SK-N-SH (cell line): ENCODE measurements at regions not wholly inside any gene's neighbourhood (a gene's known extent, or its start where the extent isn't known, plus 50 kb on each side); places are given as distances from the start of the nearest gene placed in this dataset.

Experiments used
- CTCF ChIA-PET: fragments of 300-600, 350-600 bp; formaldehyde crosslinking; extraction: SDS; loops from one replicate; lab custom pipeline; 2021; lab: Yijun Ruan, JAX
- POLR2A ChIA-PET: fragments of 350-600 bp; sonication (Branson Sonifier 250); formaldehyde crosslinking; extraction: SDS; loops from one replicate; lab custom pipeline; 2020; ENCODE audit warnings: antibody characterized with exemption, inconsistent platforms; lab: Yijun Ruan, JAX
- DNase-seq: peaks from one replicate; pipeline ENCODE4 v3.0.0; 2012
- H2AFZ ChIP-seq: fragments of 200-600 bp; sonication (generic); 2 replicates; pipeline ENCODE4 v1.8.1; 2016; ENCODE audit warnings: antibody characterized with exemption, mild to moderate bottlenecking, low read depth
- H3F3A ChIP-seq: fragments of 200-600 bp; sonication (generic); replicated peaks from 2 replicates; pipeline ENCODE3; 2016; ENCODE audit warnings: antibody characterized with exemption, mild to moderate bottlenecking; ENCODE audit not compliant: insufficient read depth
- H3K27ac ChIP-seq, 2 experiments: fragments of 200-500 bp in 1 of 2; fragments of 200-600 bp in 1 of 2; sonication (Bioruptor generic) in 1 of 2; sonication (generic), shearing (Covaris generic) in 1 of 2; 2 replicates each; pipeline versions ENCODE4 v1.5.1 to v1.6.1; 2014 to 2016; ENCODE audit warnings: low read depth in 2 of 2, inconsistent platforms in 1 of 2, low read length in 1 of 2, mild to moderate bottlenecking in 1 of 2, mixed read lengths in 1 of 2
- H3K27me3 ChIP-seq: fragments of 200-600 bp; sonication (generic), shearing (Covaris generic); 2 replicates; pipeline ENCODE4 v1.6.1; 2016; ENCODE audit warnings: mixed run types; ENCODE audit not compliant: insufficient read depth
- H3K36me3 ChIP-seq, 2 experiments: fragments of 200-500 bp in 1 of 2; fragments of 200-600 bp in 1 of 2; sonication (Bioruptor generic) in 1 of 2; sonication (generic) in 1 of 2; replicated peaks in 1 of 2; 2 replicates each; pipeline versions ENCODE3 to v1.5.1; 2014 to 2016; ENCODE audit warnings: low read length in 1 of 2, mild to moderate bottlenecking in 1 of 2; ENCODE audit not compliant: insufficient read depth in 2 of 2, control insufficient read depth in 1 of 2
- H3K4me1 ChIP-seq, 2 experiments: fragments of 200-500 bp in 1 of 2; fragments of 200-600 bp in 1 of 2; sonication (Bioruptor generic) in 1 of 2; sonication (generic), shearing (Covaris generic) in 1 of 2; 2 replicates each; pipeline versions ENCODE4 v1.5.1 to v1.6.1; 2014 to 2016; ENCODE audit warnings: low read depth in 1 of 2, low read length in 1 of 2, mixed run types in 1 of 2; ENCODE audit not compliant: insufficient read depth in 2 of 2, control insufficient read depth in 1 of 2
- H3K4me2 ChIP-seq: fragments of 200-600 bp; sonication (generic), shearing (Covaris generic); 2 replicates; pipeline ENCODE4 v1.6.1; 2017; ENCODE audit warnings: mixed run types
- H3K4me3 ChIP-seq, 2 experiments: fragments of 200-500 bp in 1 of 2; fragments of 200-600 bp in 1 of 2; sonication (Bioruptor generic) in 1 of 2; sonication (generic), shearing (Covaris generic) in 1 of 2; 2 replicates each; pipeline versions ENCODE4 v1.5.1 to v1.8.1; 2014 to 2016; ENCODE audit warnings: low read depth in 2 of 2, inconsistent platforms in 1 of 2, low read length in 1 of 2, mild to moderate bottlenecking in 1 of 2, mixed read lengths in 1 of 2, moderate library complexity in 1 of 2
- H3K79me2 ChIP-seq: fragments of 200-600 bp; sonication (generic); 2 replicates; pipeline ENCODE4 v1.8.1; 2017; ENCODE audit warnings: mild to moderate bottlenecking; ENCODE audit not compliant: insufficient read depth
- H3K9ac ChIP-seq: fragments of 200-600 bp; sonication (generic); 2 replicates; pipeline ENCODE4 v1.6.1; 2017; ENCODE audit warnings: mixed run types
- H3K9me2 ChIP-seq: fragments of 200-600 bp; sonication (generic); 2 replicates; pipeline ENCODE4 v1.6.1; 2017; ENCODE audit warnings: mixed run types
- H3K9me3 ChIP-seq: fragments of 200-600 bp; sonication (generic); 2 replicates; pipeline ENCODE4 v1.6.1; 2017; ENCODE audit warnings: mixed run types, mild to moderate bottlenecking, moderate library complexity
- H4K20me1 ChIP-seq: fragments of 200-600 bp; sonication (generic); 2 replicates; pipeline ENCODE4 v1.6.1; 2017; ENCODE audit warnings: mild to moderate bottlenecking, mixed run types; ENCODE audit not compliant: insufficient read depth
- ELF1 ChIP-seq: IDR thresholded peaks from 2 replicates; pipeline ENCODE4 v1.4.0; 2012
- EP300 ChIP-seq, 2 experiments: IDR thresholded peaks; 2 replicates each; pipeline versions ENCODE4 v1.4.0 to v1.6.1; 2012; ENCODE audit warnings: borderline replicate concordance in 1 of 2, low read depth in 1 of 2, low read length in 1 of 2
- EZH2phosphoT487 ChIP-seq: fragments of 200-600 bp; sonication (generic); IDR thresholded peaks from 2 replicates; pipeline ENCODE4 v1.6.1; 2017; ENCODE audit warnings: low read depth, mixed run types, mild to moderate bottlenecking, antibody characterized with exemption, moderate library complexity, borderline replicate concordance
- FOXJ3 ChIP-seq: sonication (generic); formaldehyde crosslinking; IDR thresholded peaks from 2 replicates; pipeline ENCODE4 v1.5.1; 2020; ENCODE audit warnings: mild to moderate bottlenecking, missing genetic modification reagents
- FOXM1 ChIP-seq: IDR thresholded peaks from 2 replicates; pipeline ENCODE4 v1.4.0; 2012; ENCODE audit warnings: low read depth, mild to moderate bottlenecking
- GATA2 ChIP-seq: sonication (generic); formaldehyde crosslinking; IDR thresholded peaks from 2 replicates; pipeline ENCODE4 v1.5.0; 2020; ENCODE audit warnings: mild to moderate bottlenecking, missing genetic modification reagents
- JUND ChIP-seq: IDR thresholded peaks from 2 replicates; pipeline ENCODE4 v1.4.0; 2012
- MAX ChIP-seq: IDR thresholded peaks from 2 replicates; pipeline ENCODE4 v1.4.0; 2012; ENCODE audit warnings: low read depth
- NFIC ChIP-seq: IDR thresholded peaks from 2 replicates; pipeline ENCODE4 v1.4.0; 2012; ENCODE audit warnings: borderline replicate concordance
- NRF1 ChIP-seq: IDR thresholded peaks from 2 replicates; pipeline ENCODE4 v1.6.1; 2012; ENCODE audit warnings: low read depth, mild to moderate bottlenecking, low read length
- PBX3 ChIP-seq: IDR thresholded peaks from 2 replicates; pipeline ENCODE4; 2012
- SIN3A ChIP-seq: IDR thresholded peaks from 2 replicates; pipeline ENCODE4 v1.6.1; 2012; ENCODE audit warnings: low read depth, mild to moderate bottlenecking, low read length, moderate library complexity, borderline replicate concordance
- SMC3 ChIP-seq: IDR thresholded peaks from 2 replicates; pipeline ENCODE4 v1.6.1; 2012; ENCODE audit warnings: low read depth, low read length, improper control_type of control experiment
- TEAD4 ChIP-seq: IDR thresholded peaks from 2 replicates; pipeline ENCODE4 v1.4.0; 2012; ENCODE audit warnings: mild to moderate bottlenecking, borderline replicate concordance; ENCODE audit not compliant: insufficient read depth
- USF1 ChIP-seq: IDR thresholded peaks from 2 replicates; pipeline ENCODE4 v1.4.0; 2012; ENCODE audit warnings: low read depth, borderline replicate concordance
- YY1 ChIP-seq: IDR thresholded peaks from 2 replicates; pipeline ENCODE4 v1.4.0; 2012; ENCODE audit warnings: low read depth, mild to moderate bottlenecking
- WGBS: methylation state at CpG from one replicate; pipeline ENCODE4 v1.1.6; 2017; ENCODE audit warnings: low lambda C conversion rate; 5-methylcytosine and 5-hydroxymethylcytosine counted together
- TF ChIP-seq, protein P1 (sequence below): fragments of 200-600 bp; sonication (generic); IDR thresholded peaks from 2 replicates; pipeline ENCODE4 v1.6.1; 2017; ENCODE audit warnings: antibody characterized with exemption, mild to moderate bottlenecking, moderate library complexity
- TF ChIP-seq, protein P2 (sequence below): IDR thresholded peaks from 2 replicates; pipeline ENCODE4 v1.6.1; 2012; ENCODE audit warnings: mild to moderate bottlenecking, low read depth, low read length, moderate library complexity

DNA sequence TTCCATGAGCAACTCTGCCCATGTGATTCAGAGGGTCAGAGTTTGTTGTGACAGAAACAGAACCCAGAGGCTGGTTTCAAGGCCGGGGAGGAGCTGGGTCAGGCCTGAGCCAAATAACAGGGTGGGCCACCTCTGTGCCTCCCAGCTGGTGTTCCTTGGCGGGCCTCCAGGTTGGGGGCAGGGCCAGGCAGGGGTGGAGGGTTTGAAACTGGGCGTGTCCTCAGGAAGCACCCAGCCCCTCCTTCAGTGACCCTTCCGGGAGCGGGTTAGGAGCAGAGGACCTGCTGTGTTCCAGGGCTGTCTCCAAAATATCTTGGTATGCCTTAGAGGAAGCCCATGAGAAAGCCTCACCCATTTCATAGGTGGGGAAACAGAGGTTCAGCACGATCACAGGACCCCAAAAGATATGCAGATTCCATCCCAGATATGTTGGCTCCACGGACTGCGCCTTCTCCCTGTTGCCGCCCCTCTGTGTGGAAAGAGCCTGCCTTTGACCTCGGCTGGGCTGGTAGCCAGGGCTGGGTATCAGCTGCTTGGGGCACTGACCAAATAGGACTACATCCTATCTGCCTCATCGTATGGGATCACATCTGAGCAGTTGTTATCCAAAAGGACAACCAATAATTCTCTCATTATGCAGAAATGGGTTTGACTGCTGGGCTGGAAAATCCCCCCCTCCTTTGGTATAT lies 74.8 kb upstream of the GLI2 start:
- 64% methylated on average over 8 of the region's 11 CpGs for WGBS
- H3K79me2 ChIP-seq = no peaks in the 10 kb centered on the region
- ChIA-PET CTCF (interaction anchor here (0.7 to 1.2 kb wide), 3 partner anchors 9 to 419 kb away, joined by 3 to 4 read pairs (median 3); no protein-coding TSS in a partner anchor), POLR2A (no interaction called here)
- no peaks in the 10 kb centered on the region; the same call in 1 of the 2 replicates for H3K27me3 ChIP-seq
- H3K36me3 ChIP-seq = no peaks in the 10 kb centered on the region
- H3K9ac ChIP-seq = no peak overlapping the region
- TF ChIP-seq EZH2phosphoT487 (no peak), FOXJ3 (CRISPR knock-in tag) (no peak), EP300 (IDR thresholded peaks at IDR 0.05; ENCODE audit: borderline replicate concordance in 1 of 2, low read depth in 1 of 2, low read length in 1 of 2) (no peak), ELF1 (no peak), SIN3A (no peak)
- no peak overlapping the region for H3K4me2 ChIP-seq
- peaks cover 8% of the 10 kb centered on the region; the same call in 1 of the 2 replicates for H3K9me3 ChIP-seq
- H3K9me2 ChIP-seq = no peaks in the 10 kb centered on the region
- no peaks in the 10 kb centered on the region; a peak in 1 of 4 replicates for H3K4me1 ChIP-seq
- no peak overlapping the region for H3K4me3 ChIP-seq
- H4K20me1 ChIP-seq = no peaks in the 10 kb centered on the region
- H3K27ac ChIP-seq = no peak overlapping the region
- no peak overlapping the region for H2AFZ ChIP-seq
- no peak for DNase-seq
- no peaks in the 10 kb centered on the region for H3F3A ChIP-seq

- H3K4me1 ChIP-seq = no peaks in the 10 kb centered on the region; a peak in 1 of 4 replicates
- peaks cover 11% of the 10 kb centered on the region; the same call in 1 of the 2 replicates for H3K9me3 ChIP-seq
- ChIA-PET POLR2A (no interaction called here), CTCF (interaction anchor here (1.2 kb wide), 1 partner anchor 318 kb away, joined by 4 read pairs; no protein-coding TSS in a partner anchor)
- no peaks in the 10 kb centered on the region for H3K79me2 ChIP-seq
- H4K20me1 ChIP-seq = no peaks in the 10 kb centered on the region
- TF ChIP-seq TEAD4 (no peak), YY1 (no peak), SMC3 (no peak), FOXM1 (no peak), ELF1 (no peak), NRF1 (no peak), JUND (no peak), MAX (no peak), EP300 (IDR thresholded peaks at IDR 0.05; ENCODE audit: borderline replicate concordance in 1 of 2, low read depth in 1 of 2, low read length in 1 of 2) (no peak), PBX3 (no peak), USF1 (no peak), GATA2 (CRISPR knock-in tag) (no peak), NFIC (no peak)
- TF ChIP-seq, protein P1, sequence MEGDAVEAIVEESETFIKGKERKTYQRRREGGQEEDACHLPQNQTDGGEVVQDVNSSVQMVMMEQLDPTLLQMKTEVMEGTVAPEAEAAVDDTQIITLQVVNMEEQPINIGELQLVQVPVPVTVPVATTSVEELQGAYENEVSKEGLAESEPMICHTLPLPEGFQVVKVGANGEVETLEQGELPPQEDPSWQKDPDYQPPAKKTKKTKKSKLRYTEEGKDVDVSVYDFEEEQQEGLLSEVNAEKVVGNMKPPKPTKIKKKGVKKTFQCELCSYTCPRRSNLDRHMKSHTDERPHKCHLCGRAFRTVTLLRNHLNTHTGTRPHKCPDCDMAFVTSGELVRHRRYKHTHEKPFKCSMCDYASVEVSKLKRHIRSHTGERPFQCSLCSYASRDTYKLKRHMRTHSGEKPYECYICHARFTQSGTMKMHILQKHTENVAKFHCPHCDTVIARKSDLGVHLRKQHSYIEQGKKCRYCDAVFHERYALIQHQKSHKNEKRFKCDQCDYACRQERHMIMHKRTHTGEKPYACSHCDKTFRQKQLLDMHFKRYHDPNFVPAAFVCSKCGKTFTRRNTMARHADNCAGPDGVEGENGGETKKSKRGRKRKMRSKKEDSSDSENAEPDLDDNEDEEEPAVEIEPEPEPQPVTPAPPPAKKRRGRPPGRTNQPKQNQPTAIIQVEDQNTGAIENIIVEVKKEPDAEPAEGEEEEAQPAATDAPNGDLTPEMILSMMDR = no peak
- TF ChIP-seq, protein P2, sequence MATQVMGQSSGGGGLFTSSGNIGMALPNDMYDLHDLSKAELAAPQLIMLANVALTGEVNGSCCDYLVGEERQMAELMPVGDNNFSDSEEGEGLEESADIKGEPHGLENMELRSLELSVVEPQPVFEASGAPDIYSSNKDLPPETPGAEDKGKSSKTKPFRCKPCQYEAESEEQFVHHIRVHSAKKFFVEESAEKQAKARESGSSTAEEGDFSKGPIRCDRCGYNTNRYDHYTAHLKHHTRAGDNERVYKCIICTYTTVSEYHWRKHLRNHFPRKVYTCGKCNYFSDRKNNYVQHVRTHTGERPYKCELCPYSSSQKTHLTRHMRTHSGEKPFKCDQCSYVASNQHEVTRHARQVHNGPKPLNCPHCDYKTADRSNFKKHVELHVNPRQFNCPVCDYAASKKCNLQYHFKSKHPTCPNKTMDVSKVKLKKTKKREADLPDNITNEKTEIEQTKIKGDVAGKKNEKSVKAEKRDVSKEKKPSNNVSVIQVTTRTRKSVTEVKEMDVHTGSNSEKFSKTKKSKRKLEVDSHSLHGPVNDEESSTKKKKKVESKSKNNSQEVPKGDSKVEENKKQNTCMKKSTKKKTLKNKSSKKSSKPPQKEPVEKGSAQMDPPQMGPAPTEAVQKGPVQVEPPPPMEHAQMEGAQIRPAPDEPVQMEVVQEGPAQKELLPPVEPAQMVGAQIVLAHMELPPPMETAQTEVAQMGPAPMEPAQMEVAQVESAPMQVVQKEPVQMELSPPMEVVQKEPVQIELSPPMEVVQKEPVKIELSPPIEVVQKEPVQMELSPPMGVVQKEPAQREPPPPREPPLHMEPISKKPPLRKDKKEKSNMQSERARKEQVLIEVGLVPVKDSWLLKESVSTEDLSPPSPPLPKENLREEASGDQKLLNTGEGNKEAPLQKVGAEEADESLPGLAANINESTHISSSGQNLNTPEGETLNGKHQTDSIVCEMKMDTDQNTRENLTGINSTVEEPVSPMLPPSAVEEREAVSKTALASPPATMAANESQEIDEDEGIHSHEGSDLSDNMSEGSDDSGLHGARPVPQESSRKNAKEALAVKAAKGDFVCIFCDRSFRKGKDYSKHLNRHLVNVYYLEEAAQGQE = no peak
- H3K4me3 ChIP-seq = no peak overlapping the region
- H2AFZ ChIP-seq = no peak overlapping the region
- no peaks in the 10 kb centered on the region for H3K36me3 ChIP-seq
- no peak overlapping the region for H3K27ac ChIP-seq
- H3K4me2 ChIP-seq = no peak overlapping the region
- H3K9ac ChIP-seq = no peak overlapping the region
- no peaks in the 10 kb centered on the region; the same call in 1 of the 2 replicates for H3K27me3 ChIP-seq
- H3F3A ChIP-seq = no peaks in the 10 kb centered on the region
- DNase-seq = no peak
- no peaks in the 10 kb centered on the region for H3K9me2 ChIP-seq
- 34% methylated on average over 15 of the region's 16 CpGs for WGBS
These were observed 74.1 kb upstream of the GLI2 start for GRCh38 chr2:120661551-120661950.
